Lower leg skin (tissue), 3 donors: ENCODE measurements at regions not wholly inside any gene's neighbourhood (a gene's known extent, or its start where the extent isn't known, plus 50 kb on each side); places are given as distances from the start of the nearest gene placed in this dataset.

Source experiments
- CTCF ChIP-seq, 3 donors: fragments of 450-650 bp; IDR thresholded peaks; one replicate each; pipeline ENCODE4 v1.5.1; 2016; ENCODE audit warnings: antibody characterized with exemption in 3 of 3, mild to moderate bottlenecking in 3 of 3, moderate library complexity in 2 of 3
- POLR2A ChIP-seq, 2 donors: fragments of 450-650 bp; IDR thresholded peaks; one replicate each; pipeline ENCODE4 v1.6.1; 2016 to 2017; ENCODE audit warnings: antibody characterized with exemption in 2 of 2, mild to moderate bottlenecking in 1 of 2, moderate library complexity in 1 of 2

GRCh38 chr17:77802333-77802615 is 156.2 kb upstream of the TNRC6C start:
- TF ChIP-seq CTCF (IDR thresholded peaks at IDR 0.05): no peak
- no peak for TF ChIP-seq POLR2A (IDR thresholded peaks at IDR 0.05)
